GM19463 (cell line): ENCODE measurements at regions not wholly inside any gene's neighbourhood (a gene's known extent, or its start where the extent isn't known, plus 50 kb on each side); places are given as distances from the start of the nearest gene placed in this dataset.
"Not testable (repeated sequence)": the region's sequence is repeated elsewhere in the genome, so short reads cannot be mapped to it uniquely, and the experiment has no call there.

Experiments used
- ATAC-seq: cut with Tn5 transposase; IDR thresholded peaks from one replicate; pipeline ENCODE4 v1.9.1; 2021; ENCODE audit warnings: mild to moderate bottlenecking, moderate library complexity; ENCODE audit not compliant: unreplicated experiment

GRCh38 chrX:45842926-45843315, 642.2 kb upstream of the DIPK2B start:
- ATAC-seq = no peak

- no peak for ATAC-seq
These were observed 641.7 kb upstream of the DIPK2B start for GRCh38 chrX:45842207-45842925.

- no peak for ATAC-seq
These were observed 639.8 kb upstream of the DIPK2B start for GRCh38 chrX:45840411-45840950.

- no peak for ATAC-seq
These were observed 629.7 kb upstream of the DIPK2B start for GRCh38 chrX:45830343-45830742.

GRCh38 chrX:45824471-45824870, 623.8 kb upstream of the DIPK2B start:
- peak; percentile 57 for ATAC-seq

GRCh38 chrX:45823536-45823935, 622.9 kb upstream of the DIPK2B start:
- ATAC-seq = no peak

- no peak for ATAC-seq
These were observed 621.4 kb upstream of the DIPK2B start for GRCh38 chrX:45822124-45822523.

GRCh38 chrX:45818913-45819312, 618.2 kb upstream of the DIPK2B start:
- no peak for ATAC-seq

- ATAC-seq = no peak
These were observed 614.8 kb upstream of the DIPK2B start for GRCh38 chrX:45815441-45815840.

GRCh38 chrX:45811326-45811725, 610.6 kb upstream of the DIPK2B start:
- no peak for ATAC-seq

GRCh38 chrX:45807572-45808425, 607.1 kb upstream of the DIPK2B start:
- ATAC-seq = no peak

GRCh38 chrX:45806410-45807121, 605.9 kb upstream of the DIPK2B start:
- peak; percentile 57 for ATAC-seq

- ATAC-seq = no peak
These were observed 603.6 kb upstream of the DIPK2B start for GRCh38 chrX:45804276-45804675.

- ATAC-seq = no peak
These were observed 602.8 kb upstream of the DIPK2B start for GRCh38 chrX:45803383-45803921.

GRCh38 chrX:45801554-45801953, 600.9 kb upstream of the DIPK2B start:
- ATAC-seq = no peak

- ATAC-seq = not testable (repeated sequence)
These were observed 600.2 kb upstream of the DIPK2B start for GRCh38 chrX:45800746-45801453.

- no peak for ATAC-seq
These were observed 598.9 kb upstream of the DIPK2B start for GRCh38 chrX:45799576-45799975.

- no peak for ATAC-seq
These were observed 594.9 kb upstream of the DIPK2B start for GRCh38 chrX:45795546-45795945.

- ATAC-seq = peak; percentile 60
These were observed 594.3 kb upstream of the DIPK2B start for GRCh38 chrX:45794995-45795337.

GRCh38 chrX:45794323-45794994, 593.8 kb upstream of the DIPK2B start:
- ATAC-seq = peak; percentile 39
